Ovary (tissue), 7 donors: ENCODE measurements at regions not wholly inside any gene's neighbourhood (a gene's known extent, or its start where the extent isn't known, plus 50 kb on each side); places are given as distances from the start of the nearest gene placed in this dataset.
A peak's percentile ranks its signal among the peaks of the same experiment; 100 is the strongest.

Experiments
- DNase-seq, 5 donors: peaks; one replicate each; pipeline ENCODE4 v3.0.0-alpha.2; 2019 to 2020
- H3K27ac ChIP-seq, 2 donors: fragments of 200-600 bp; one replicate each; pipeline versions ENCODE4 v1.5.1 to v1.8.0; 2019 to 2022
- H3K27me3 ChIP-seq: fragments of 200-600 bp; one replicate; pipeline ENCODE4 v1.8.0; 2022
- H3K36me3 ChIP-seq: fragments of 200-600 bp; sonication (generic); one replicate; pipeline ENCODE4 v1.5.1; 2019
- H3K4me1 ChIP-seq: one replicate; pipeline ENCODE4 v1.8.1; 2013; ENCODE audit warnings: mild to moderate bottlenecking, moderate library complexity; ENCODE audit not compliant: insufficient read depth
- H3K4me3 ChIP-seq: fragments of 200-600 bp; sonication (generic); one replicate; pipeline ENCODE4 v1.5.1; 2017
- H3K9me3 ChIP-seq, 2 donors: fragments of 200-600 bp in 1 of 2; sonication (generic) in 1 of 2; one replicate each; pipeline versions ENCODE4 v1.5.1 to v1.8.1; 2013 to 2019; ENCODE audit warnings: mild to moderate bottlenecking in 1 of 2, moderate library complexity in 1 of 2
- CTCF ChIP-seq, 3 donors: fragments of 450-650 bp in 2 of 3; fragments of 200-600 bp in 1 of 3; IDR thresholded peaks; one replicate each; pipeline versions ENCODE4 v1.5.1 to v1.8.0; 2016 to 2022; ENCODE audit warnings: antibody characterized with exemption in 3 of 3, mild to moderate bottlenecking in 1 of 3
- EP300 ChIP-seq: sonication (generic); formaldehyde crosslinking; IDR thresholded peaks from one replicate; pipeline ENCODE4 v1.6.1; 2017; ENCODE audit warnings: antibody characterized with exemption
- POLR2A ChIP-seq: fragments of 450-650 bp; IDR thresholded peaks from one replicate; pipeline ENCODE4 v1.6.1; 2017; ENCODE audit warnings: antibody characterized with exemption, mild to moderate bottlenecking, moderate library complexity
- WGBS, 3 donors: extraction: QIAGEN DNeasy Blood & Tissue Kit in 1 of 3; methylation state at CpG; one replicate each; pipeline versions ENCODE4 v1.1.5 to v1.1.7; 2013 to 2017; 5-methylcytosine and 5-hydroxymethylcytosine counted together
- intact Hi-C, 4 donors: fragments of 100-400 bp; cut with DNase I; formaldehyde crosslinking; loops; one replicate each; pipeline versions ENCODE4 v1.11.0 to v1.15.1; 2022 to 2023
- donor health status: DM: no; HTN: no; CAD: no; lungs with moderate emphysema.
- donor health status: DM: no; HTN: no; CAD: no.
- donor health status: Bipolar disorder and iron deficiency.
- donor health status: DM: no; HTN: no; CAD: no.
- donor health status: DM: yes; HTN: yes; CAD: no.

DNA sequence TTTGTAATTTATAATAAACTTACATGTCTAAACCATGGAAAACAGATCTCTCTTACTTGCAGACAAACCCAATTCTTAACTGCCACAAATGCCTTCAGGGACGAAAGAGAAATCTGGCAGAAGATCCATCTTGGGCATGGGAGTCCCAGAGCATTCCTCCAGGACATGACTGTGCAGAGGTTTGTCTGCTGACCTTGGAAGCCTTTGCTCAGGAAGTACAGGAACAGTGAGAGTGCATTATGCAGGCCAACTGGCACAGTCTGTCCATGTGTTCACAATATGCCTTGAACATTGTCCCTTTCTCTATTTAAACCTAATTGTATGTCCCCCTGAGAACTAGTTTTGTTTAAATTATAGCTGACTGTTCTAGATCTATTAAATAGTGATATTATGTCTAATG is 467.1 kb downstream of the ATP23 start:
- peaks cover 3% of the 10 kb centered on the region for H3K4me1 ChIP-seq
- H3K27ac ChIP-seq = no peak overlapping the region
- H3K9me3 ChIP-seq = no peaks in the 10 kb centered on the region
- intact Hi-C loops = no loop called here
- H3K4me3 ChIP-seq = no peak overlapping the region
- H3K27me3 ChIP-seq = no peaks in the 10 kb centered on the region
- DNase-seq = peak in 2 of 5 donors; percentile 13 to 36
- 4 to 27% (median 8%) methylated on average over 1 of the region's 1 CpG for WGBS, 3 donors
- H3K36me3 ChIP-seq = no peaks in the 10 kb centered on the region
- TF ChIP-seq CTCF (IDR thresholded peaks at IDR 0.05) (no peak), POLR2A (no peak), EP300 (no peak)

DNA sequence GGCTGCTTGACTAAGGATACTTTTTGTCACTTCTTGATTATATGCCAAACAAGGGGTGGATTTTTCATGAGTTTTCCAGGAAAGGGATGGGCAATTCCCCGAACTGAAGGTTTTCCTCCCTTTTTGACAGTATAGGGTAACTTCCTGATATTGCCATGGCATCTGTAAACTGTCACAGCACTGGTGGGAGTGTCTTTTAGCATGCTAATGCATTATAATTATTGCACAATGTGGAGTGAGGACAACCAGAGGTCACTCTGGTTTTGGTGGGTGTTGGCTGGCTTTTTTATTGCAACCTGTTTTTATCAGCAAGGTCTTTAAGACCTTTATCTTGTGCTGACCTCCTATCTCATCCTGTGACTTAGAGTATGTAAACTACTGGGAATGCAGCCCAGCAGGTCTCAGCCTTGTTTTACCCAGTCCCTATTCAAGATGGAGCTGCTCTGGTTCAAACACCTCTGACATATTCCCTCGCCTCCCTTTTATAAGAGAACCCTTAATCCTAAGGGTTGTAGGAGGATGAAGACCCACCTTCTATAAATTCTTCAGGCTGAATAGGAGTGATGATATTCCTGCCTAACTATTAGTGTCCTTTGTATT is 471.2 kb downstream of the ATP23 start:
- TF ChIP-seq CTCF (IDR thresholded peaks at IDR 0.05) (no peak), POLR2A (no peak), EP300 (no peak)
- H3K4me3 ChIP-seq = no peak overlapping the region
- no peak for DNase-seq
- no peaks in the 10 kb centered on the region for H3K27me3 ChIP-seq
- H3K9me3 ChIP-seq = no peaks in the 10 kb centered on the region
- WGBS, 3 donors = 53 to 68% (median 65%) methylated on average over 2 of the region's 2 CpGs
- H3K36me3 ChIP-seq = no peaks in the 10 kb centered on the region
- no peak overlapping the region for H3K27ac ChIP-seq
- peaks cover 4% of the 10 kb centered on the region for H3K4me1 ChIP-seq
- intact Hi-C loops = no loop called here

DNA sequence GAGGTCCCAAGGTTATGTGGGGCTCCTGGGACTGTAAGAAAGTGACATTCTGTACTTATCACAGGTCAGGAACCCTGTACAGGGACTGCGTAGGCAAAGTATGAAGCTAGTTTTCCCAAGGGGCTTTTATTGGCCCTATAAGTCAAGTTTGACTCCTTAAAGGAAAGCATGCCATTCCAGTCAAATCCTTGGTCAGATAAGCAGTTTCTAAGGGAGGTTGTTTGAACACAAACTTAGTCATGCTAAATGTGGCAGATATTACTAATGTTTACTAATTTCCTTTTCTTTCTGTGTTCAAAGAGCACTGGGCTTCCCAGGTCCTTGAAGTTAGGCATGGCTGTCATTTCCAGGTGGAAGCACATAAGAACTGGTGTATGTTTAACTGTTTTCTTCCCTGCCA is 472.4 kb downstream of the ATP23 start:
- Histone ChIP-seq H3K4me3 (no peak overlapping the region), H3K27me3 (no peaks in the 10 kb centered on the region), H3K36me3 (no peaks in the 10 kb centered on the region), H3K9me3 (no peaks in the 10 kb centered on the region), H3K27ac (no peak overlapping the region), H3K4me1 (peaks cover 3% of the 10 kb centered on the region)
- intact Hi-C loops = no loop called here
- no peak for DNase-seq
- no peak for TF ChIP-seq CTCF (IDR thresholded peaks at IDR 0.05)
- no peak for TF ChIP-seq EP300
- TF ChIP-seq POLR2A = no peak
- WGBS, 3 donors = 52 to 68% (median 68%) methylated on average over 1 of the region's 1 CpG

GRCh38 chr12:58414398-58414871 is 473.1 kb downstream of the ATP23 start:
- 55 to 58% (median 57%) methylated on average over 2 of the region's 2 CpGs for whole genome bisulfite sequencing, 3 donors
- no peak for DNase-seq
- Histone ChIP-seq H3K9me3 (no peaks in the 10 kb centered on the region), H3K36me3 (no peaks in the 10 kb centered on the region), H3K27ac (no peak overlapping the region), H3K27me3 (no peaks in the 10 kb centered on the region), H3K4me1 (peaks cover 3% of the 10 kb centered on the region), H3K4me3 (no peak overlapping the region)
- intact Hi-C loops = no loop called here
- TF ChIP-seq EP300 = no peak
- TF ChIP-seq CTCF (IDR thresholded peaks at IDR 0.05) = no peak
- TF ChIP-seq POLR2A = no peak
